HEK293T (cell line): ENCODE measurements at regions not wholly inside any gene's neighbourhood (a gene's known extent, or its start where the extent isn't known, plus 50 kb on each side); places are given as distances from the start of the nearest gene placed in this dataset.

ENCODE experiments used
- CTCF ChIA-PET: fragments of 350-600 bp; formaldehyde crosslinking; extraction: SDS; loops from one replicate; lab custom pipeline; 2021; ENCODE audit warnings: antibody characterized with exemption, inconsistent platforms; lab: Yijun Ruan, JAX
- POLR2A ChIA-PET: fragments of 350-600 bp; formaldehyde crosslinking; extraction: SDS; loops from one replicate; lab custom pipeline; 2020; ENCODE audit warnings: antibody characterized with exemption, inconsistent platforms; lab: Yijun Ruan, JAX
- DNase-seq: peaks from one replicate; pipeline ENCODE4 v3.0.0; 2012; ENCODE audit warnings: mixed read lengths; ENCODE audit errors: extremely low spot score
- ARNT ChIP-seq: fragments of 450-650 bp; IDR thresholded peaks from 2 replicates; pipeline ENCODE4 v1.6.1; 2017; ENCODE audit warnings: mild to moderate bottlenecking
- BHLHE40 ChIP-seq: fragments of 450-650 bp; IDR thresholded peaks from 2 replicates; pipeline ENCODE4 v1.6.1; 2016; ENCODE audit warnings: mild to moderate bottlenecking, moderate library complexity, borderline replicate concordance
- CTBP1 ChIP-seq: fragments of 450-650 bp; IDR thresholded peaks from 2 replicates; pipeline ENCODE4 v1.6.1; 2016; ENCODE audit warnings: borderline replicate concordance
- ELF4 ChIP-seq: fragments of 450-650 bp; IDR thresholded peaks from 2 replicates; pipeline ENCODE4 v1.6.1; 2017; ENCODE audit warnings: antibody characterized with exemption
- FOXA1 ChIP-seq: fragments of 450-650 bp; IDR thresholded peaks from 2 replicates; pipeline ENCODE4 v1.6.1; 2016; ENCODE audit warnings: mild to moderate bottlenecking
- FOXK2 ChIP-seq: fragments of 450-650 bp; IDR thresholded peaks from 2 replicates; pipeline ENCODE4 v1.6.1; 2016; ENCODE audit warnings: mild to moderate bottlenecking
- FOXM1 ChIP-seq: fragments of 450-650 bp; IDR thresholded peaks from 2 replicates; pipeline ENCODE4 v1.6.1; 2017; ENCODE audit warnings: mild to moderate bottlenecking, borderline replicate concordance
- HDGF ChIP-seq: fragments of 450-650 bp; IDR thresholded peaks from 2 replicates; pipeline ENCODE4 v1.6.1; 2017; ENCODE audit warnings: antibody characterized with exemption, borderline replicate concordance
- L3MBTL2 ChIP-seq: fragments of 450-650 bp; conservative IDR thresholded peaks from 2 replicates; pipeline ENCODE4 v1.6.1; 2016; ENCODE audit warnings: mild to moderate bottlenecking
- LEF1 ChIP-seq: fragments of 450-650 bp; IDR thresholded peaks from 2 replicates; pipeline ENCODE4 v1.6.1; 2017; ENCODE audit warnings: mild to moderate bottlenecking, borderline replicate concordance
- NFRKB ChIP-seq: fragments of 450-650 bp; IDR thresholded peaks from 2 replicates; pipeline ENCODE4 v1.6.1; 2016; ENCODE audit warnings: mild to moderate bottlenecking, moderate library complexity
- PKNOX1 ChIP-seq: fragments of 450-650 bp; IDR thresholded peaks from 2 replicates; pipeline ENCODE4 v1.6.1; 2016
- SP1 ChIP-seq: fragments of 450-650 bp; IDR thresholded peaks from 2 replicates; pipeline ENCODE4 v1.6.1; 2017
- SUZ12 ChIP-seq: fragments of 450-650 bp; IDR thresholded peaks from 2 replicates; pipeline ENCODE4 v1.6.1; 2016; ENCODE audit warnings: mild to moderate bottlenecking
- TARDBP ChIP-seq: fragments of 450-650 bp; IDR thresholded peaks from 2 replicates; pipeline ENCODE4 v1.6.1; 2016
- ZNF384 ChIP-seq: fragments of 450-650 bp; IDR thresholded peaks from 2 replicates; pipeline ENCODE4 v1.6.1; 2016

- CTCF ChIA-PET = no interaction called here
- TF ChIP-seq ZNF384 (no peak), FOXK2 (no peak), LEF1 (no peak), SP1 (no peak), NFRKB (no peak)
- peak; percentile 9 for DNase-seq
- POLR2A ChIA-PET = no interaction called here
These were observed 58.5 kb upstream of the SLC24A5 start for GRCh38 chr15:48062148-48062872.

DNA sequence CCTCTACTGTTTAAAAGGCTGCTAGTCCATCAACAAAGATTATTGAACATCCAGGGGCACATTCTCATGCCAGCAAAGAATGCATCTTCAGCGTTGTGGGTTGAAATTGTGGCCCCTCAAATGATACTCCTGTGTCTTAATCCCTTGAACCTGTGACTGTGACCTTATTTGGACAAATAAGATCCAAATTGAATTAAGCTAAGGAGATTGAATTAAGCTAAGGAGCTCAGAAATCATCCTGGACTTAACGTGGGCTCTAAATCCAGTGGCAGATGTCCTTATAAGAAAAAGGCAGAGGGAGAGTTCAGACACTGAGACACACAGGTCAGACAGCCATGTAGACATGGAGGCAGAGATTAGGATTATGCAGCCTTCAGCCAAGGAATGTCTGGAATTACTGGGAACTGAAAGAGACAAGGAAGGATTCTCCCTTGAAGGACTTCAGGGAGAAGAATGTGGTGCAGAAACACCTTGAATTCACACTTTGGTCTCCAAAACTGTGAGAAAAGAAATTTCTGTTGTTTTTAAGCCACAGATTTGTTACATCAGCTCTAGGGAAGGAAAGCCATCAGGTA is 57.3 kb upstream of the SLC24A5 start:
- TF ChIP-seq ARNT (no peak), SUZ12 (no peak), FOXA1 (no peak)
- ChIA-PET POLR2A (no interaction called here), CTCF (no interaction called here)
- DNase-seq = no peak

- ChIA-PET POLR2A (no interaction called here), CTCF (no interaction called here)
- no peak for DNase-seq
- TF ChIP-seq NFRKB = no peak
- no peak for TF ChIP-seq TARDBP
- TF ChIP-seq PKNOX1 = no peak
- TF ChIP-seq LEF1 = no peak
- TF ChIP-seq ZNF384 = no peak
- no peak for TF ChIP-seq CTBP1
- TF ChIP-seq HDGF = no peak
- TF ChIP-seq SP1 = no peak
- no peak for TF ChIP-seq FOXK2
- TF ChIP-seq BHLHE40 = no peak
- no peak for TF ChIP-seq SUZ12
- no peak for TF ChIP-seq FOXM1
- no peak for TF ChIP-seq L3MBTL2
- no peak for TF ChIP-seq FOXA1
- no peak for TF ChIP-seq ARNT
- TF ChIP-seq ELF4 = no peak
These were observed 56.4 kb upstream of the SLC24A5 start for GRCh38 chr15:48064421-48064820.

DNA sequence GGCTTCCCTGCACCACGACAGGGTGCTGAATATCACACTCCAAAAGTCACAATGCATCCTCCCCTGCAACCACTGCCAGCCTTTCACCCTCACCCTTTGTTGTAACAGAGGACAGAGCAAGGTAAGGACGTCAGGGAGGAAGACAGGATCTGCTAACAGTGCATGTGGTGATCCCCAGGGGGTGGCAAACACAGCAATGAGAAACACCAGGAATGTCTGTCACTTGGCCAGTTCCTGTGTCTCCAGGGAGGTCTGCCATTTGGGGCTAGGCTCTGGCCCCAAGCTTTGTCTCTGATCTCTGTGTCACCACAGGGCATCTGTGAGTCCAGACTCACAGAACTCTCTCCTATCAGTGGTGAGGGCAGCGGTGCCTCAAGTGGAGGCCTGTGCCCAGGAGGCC is 54.3 kb upstream of the SLC24A5 start:
- DNase-seq = no peak
- TF ChIP-seq FOXA1 (no peak), L3MBTL2 (no peak), ZNF384 (no peak), SUZ12 (no peak), HDGF (no peak), BHLHE40 (no peak), FOXK2 (no peak), NFRKB (no peak), FOXM1 (no peak), PKNOX1 (no peak), ARNT (no peak), SP1 (no peak), LEF1 (no peak), CTBP1 (no peak), ELF4 (no peak), TARDBP (no peak)
- POLR2A ChIA-PET = no interaction called here
- CTCF ChIA-PET = no interaction called here
